GM21528 (cell line): ENCODE measurements at regions not wholly inside any gene's neighbourhood (a gene's known extent, or its start where the extent isn't known, plus 50 kb on each side); places are given as distances from the start of the nearest gene placed in this dataset.

Source experiments
- ATAC-seq: cut with Tn5 transposase; IDR thresholded peaks from one replicate; pipeline ENCODE4 v1.9.1; 2021; ENCODE audit warnings: mild to moderate bottlenecking, moderate library complexity; ENCODE audit not compliant: unreplicated experiment, low FRiP score

GRCh38 chr4:123856689-123857545 lies 460.3 kb downstream of the SPRY1 start:
- no peak for ATAC-seq

- no peak for ATAC-seq
These were observed 461.9 kb downstream of the SPRY1 start for GRCh38 chr4:123858465-123858864.

GRCh38 chr4:123862812-123863211 lies 466.2 kb downstream of the SPRY1 start:
- no peak for ATAC-seq

GRCh38 chr4:123866796-123867195 lies 470.2 kb downstream of the SPRY1 start:
- ATAC-seq, result no peak

GRCh38 chr4:123867910-123868587 lies 471.5 kb downstream of the SPRY1 start:
- ATAC-seq, result no peak

- ATAC-seq, result no peak
These were observed 473.0 kb downstream of the SPRY1 start for GRCh38 chr4:123869286-123870215.

- no peak for ATAC-seq
These were observed 473.8 kb downstream of the SPRY1 start for GRCh38 chr4:123870216-123870876.

- no peak for ATAC-seq
These were observed 474.7 kb downstream of the SPRY1 start for GRCh38 chr4:123871341-123871740.

GRCh38 chr4:123874063-123874462 lies 477.5 kb downstream of the SPRY1 start:
- ATAC-seq, result no peak

- ATAC-seq, result no peak
These were observed 479.5 kb downstream of the SPRY1 start for GRCh38 chr4:123876143-123876542.

- no peak for ATAC-seq
These were observed 480.1 kb downstream of the SPRY1 start for GRCh38 chr4:123876671-123877101.

GRCh38 chr4:123877551-123877950 lies 481.0 kb downstream of the SPRY1 start:
- ATAC-seq, result no peak

GRCh38 chr4:123878976-123879375 lies 482.4 kb downstream of the SPRY1 start:
- ATAC-seq, result no peak

GRCh38 chr4:123880631-123881030 lies 484.0 kb downstream of the SPRY1 start:
- no peak for ATAC-seq

GRCh38 chr4:123884922-123885321 lies 488.3 kb downstream of the SPRY1 start:
- ATAC-seq, result no peak

GRCh38 chr4:123889507-123889906 lies 492.9 kb downstream of the SPRY1 start:
- no peak for ATAC-seq

GRCh38 chr4:123890889-123891288 lies 494.3 kb downstream of the SPRY1 start:
- no peak for ATAC-seq

GRCh38 chr4:123891881-123892280 lies 495.3 kb downstream of the SPRY1 start:
- ATAC-seq, result no peak

GRCh38 chr4:123892368-123892976 lies 495.9 kb downstream of the SPRY1 start:
- ATAC-seq, result no peak
